GM13976 (cell line): ENCODE measurements at regions not wholly inside any gene's neighbourhood (a gene's known extent, or its start where the extent isn't known, plus 50 kb on each side); places are given as distances from the start of the nearest gene placed in this dataset.

Experiments
- DNase-seq: peaks from one replicate; pipeline ENCODE4 v3.0.0; 2012; ENCODE audit warnings: low spot score
- in situ Hi-C: fragments of 300-500 bp; cut with MboI; formaldehyde crosslinking; loops from one replicate; pipeline ENCODE4 v1.12.0; 2022; ENCODE audit warnings: low sequenced_read_pairs, mixed read lengths, inconsistent platforms; ENCODE audit not compliant: unreplicated experiment
- TF ChIP-seq, protein P1 (sequence below): IDR thresholded peaks from 2 replicates; pipeline ENCODE4 v1.5.1; 2012; ENCODE audit warnings: borderline replicate concordance, mild to moderate bottlenecking; ENCODE audit not compliant: insufficient read depth; ENCODE audit errors: extremely low read depth, missing control alignments, control extremely low read depth

DNA sequence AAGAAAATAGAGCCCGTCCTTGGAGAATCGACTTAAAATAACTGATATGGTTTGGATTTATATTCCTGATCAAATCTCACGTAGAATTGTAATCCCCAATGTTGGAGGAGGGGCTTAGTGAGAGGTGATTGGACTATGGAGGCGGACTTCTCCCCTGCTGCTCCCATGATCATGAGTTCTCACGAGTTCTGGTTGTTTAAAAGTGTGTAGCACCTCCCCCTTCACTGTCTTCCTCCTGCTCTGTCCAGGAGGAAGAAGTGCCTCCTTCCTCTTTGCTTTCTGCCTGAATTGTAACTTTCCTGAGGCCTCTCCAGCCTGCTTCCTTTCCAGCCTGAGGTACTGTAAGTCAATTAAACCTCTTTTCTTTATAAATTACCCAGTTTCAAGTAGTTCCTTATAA lies 529.2 kb downstream of the HAO1 start:
- DNase-seq: no peak
- in situ Hi-C loops: no loop called here
- TF ChIP-seq, protein P1, sequence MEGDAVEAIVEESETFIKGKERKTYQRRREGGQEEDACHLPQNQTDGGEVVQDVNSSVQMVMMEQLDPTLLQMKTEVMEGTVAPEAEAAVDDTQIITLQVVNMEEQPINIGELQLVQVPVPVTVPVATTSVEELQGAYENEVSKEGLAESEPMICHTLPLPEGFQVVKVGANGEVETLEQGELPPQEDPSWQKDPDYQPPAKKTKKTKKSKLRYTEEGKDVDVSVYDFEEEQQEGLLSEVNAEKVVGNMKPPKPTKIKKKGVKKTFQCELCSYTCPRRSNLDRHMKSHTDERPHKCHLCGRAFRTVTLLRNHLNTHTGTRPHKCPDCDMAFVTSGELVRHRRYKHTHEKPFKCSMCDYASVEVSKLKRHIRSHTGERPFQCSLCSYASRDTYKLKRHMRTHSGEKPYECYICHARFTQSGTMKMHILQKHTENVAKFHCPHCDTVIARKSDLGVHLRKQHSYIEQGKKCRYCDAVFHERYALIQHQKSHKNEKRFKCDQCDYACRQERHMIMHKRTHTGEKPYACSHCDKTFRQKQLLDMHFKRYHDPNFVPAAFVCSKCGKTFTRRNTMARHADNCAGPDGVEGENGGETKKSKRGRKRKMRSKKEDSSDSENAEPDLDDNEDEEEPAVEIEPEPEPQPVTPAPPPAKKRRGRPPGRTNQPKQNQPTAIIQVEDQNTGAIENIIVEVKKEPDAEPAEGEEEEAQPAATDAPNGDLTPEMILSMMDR: no peak

DNA sequence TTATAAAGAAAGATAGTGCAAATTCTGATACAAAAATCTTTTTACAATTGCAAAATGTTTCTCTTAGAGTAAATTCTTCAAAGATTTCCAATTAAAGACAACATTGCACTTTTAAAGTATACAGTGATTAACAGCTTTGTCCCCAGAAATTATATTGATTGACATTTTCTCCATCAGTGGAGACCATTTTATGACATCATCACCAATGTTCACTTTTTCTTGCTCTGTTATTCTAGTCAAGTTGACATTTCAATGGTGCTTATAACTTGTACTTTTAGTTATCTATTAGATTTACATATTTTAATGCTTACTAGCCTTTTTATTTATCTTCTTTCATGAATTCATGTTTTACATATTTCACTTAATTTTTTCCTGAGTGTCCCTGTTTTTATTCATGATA lies 524.8 kb downstream of the HAO1 start:
- no peak for DNase-seq
- in situ Hi-C loops: no loop called here
- TF ChIP-seq, protein P1: no peak

- TF ChIP-seq, protein P1: no peak
- in situ Hi-C loops: no loop called here
- no peak for DNase-seq
These were observed 523.9 kb downstream of the HAO1 start for GRCh38 chr20:7416382-7416781.

DNA sequence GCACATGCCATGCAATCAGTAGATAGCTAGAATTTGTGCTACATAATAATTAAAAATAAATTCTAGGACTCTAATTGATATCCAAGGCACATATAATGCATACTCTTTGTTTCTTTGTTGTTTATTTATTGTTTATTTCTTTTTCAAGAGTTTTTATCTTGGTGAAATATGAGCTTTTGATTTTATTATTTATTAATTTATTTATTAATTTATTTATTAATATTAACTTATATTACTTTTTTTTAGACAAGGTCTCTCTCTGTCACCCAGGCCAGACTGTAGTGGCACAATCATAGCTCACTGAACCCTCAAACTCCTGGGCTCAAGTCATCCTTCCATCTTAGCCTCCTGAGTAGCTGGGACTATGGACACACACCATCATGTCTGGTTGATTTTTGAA lies 519.9 kb downstream of the HAO1 start:
- TF ChIP-seq, protein P1: no peak
- in situ Hi-C loops: no loop called here
- no peak for DNase-seq

DNA sequence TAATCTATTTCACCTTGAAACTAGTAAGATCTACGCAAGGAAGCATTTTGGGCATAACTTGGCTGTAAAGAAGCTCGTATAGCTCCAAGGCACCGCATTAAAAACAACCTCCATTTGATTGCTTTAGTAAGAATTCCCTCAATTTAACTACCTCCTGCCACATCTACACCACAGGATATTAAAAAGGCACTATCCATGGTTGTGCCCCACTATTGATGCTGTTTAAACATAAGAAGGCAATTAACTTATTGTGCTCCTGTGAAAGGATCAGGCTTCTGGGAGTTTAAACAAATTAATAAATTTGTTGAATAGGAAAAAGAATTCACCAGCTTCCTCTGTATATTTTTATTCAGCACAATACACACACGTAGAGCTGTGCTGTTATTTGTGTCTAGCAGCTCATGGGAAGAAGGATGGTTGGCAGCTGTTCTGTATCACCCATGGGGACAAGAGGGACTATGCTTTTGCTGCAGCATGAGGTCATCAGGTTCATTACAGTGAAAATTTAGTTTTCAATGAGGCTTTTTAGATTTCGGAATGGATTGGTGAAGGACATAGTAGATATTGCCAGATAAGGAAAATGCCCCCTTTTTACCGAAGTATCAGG lies 513.3 kb downstream of the HAO1 start:
- no peak for DNase-seq
- in situ Hi-C loops: no loop called here
- TF ChIP-seq, protein P1: no peak

DNA sequence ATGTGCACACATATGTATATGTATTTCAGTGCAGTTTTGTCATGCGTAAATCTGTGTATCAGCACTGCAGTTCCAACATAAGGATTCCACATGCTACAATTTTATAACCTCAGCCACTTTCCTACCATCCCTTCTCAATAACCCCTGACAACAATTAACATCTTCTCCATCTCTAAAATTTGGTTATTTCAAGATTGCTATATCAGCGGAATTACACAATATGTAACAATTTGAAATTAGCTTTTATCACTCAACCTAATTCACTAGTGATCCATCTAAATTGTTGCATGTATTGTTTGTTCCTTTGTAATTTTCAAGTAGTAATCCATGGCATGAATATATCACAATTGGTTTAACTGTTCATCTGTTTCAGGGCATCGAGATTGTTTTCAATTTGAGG lies 511.3 kb downstream of the HAO1 start:
- in situ Hi-C loops: no loop called here
- TF ChIP-seq, protein P1: no peak
- DNase-seq: no peak
